ENCODE measurements at regions not wholly inside any gene's neighbourhood (a gene's known extent, or its start where the extent isn't known, plus 50 kb on each side); places are given as distances from the start of the nearest gene placed in this dataset.

- no peak for TF ChIP-seq CTCF (conservative IDR thresholded peaks at IDR 0.05)
- no peak for TF ChIP-seq ZFX (IDR thresholded peaks at IDR 0.05)
Measured at GRCh38 chr12:34303091-34303870, 281.0 kb downstream of the ALG10 start.
